ENCODE measurements at regions not wholly inside any gene's neighbourhood (a gene's known extent, or its start where the extent isn't known, plus 50 kb on each side); places are given as distances from the start of the nearest gene placed in this dataset.

DNA sequence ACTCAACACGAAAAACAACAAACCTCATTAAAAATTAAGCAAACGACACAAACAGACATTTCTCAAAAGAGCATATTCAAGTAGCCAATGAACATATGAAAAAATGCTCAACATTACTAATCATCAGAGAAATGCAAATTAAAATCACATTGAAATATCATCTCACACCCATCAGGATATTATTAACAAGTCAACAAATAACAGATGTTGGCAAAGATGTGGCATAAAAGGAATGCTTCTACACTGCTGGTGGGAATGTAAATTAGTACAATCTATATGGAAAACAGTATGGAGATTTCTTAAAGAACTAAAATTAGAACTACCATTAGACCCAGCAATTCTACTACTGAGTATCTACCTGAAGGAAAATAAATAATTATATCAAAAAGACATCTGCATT lies 182.2 kb downstream of the KITLG start:
- Histone ChIP-seq H3K9me3 (no peaks in the 10 kb centered on the region), H3K4me3 (ENCODE audit: low read depth, low read length) (no peak overlapping the region), H3K4me1 (no peaks in the 10 kb centered on the region), H3K27me3 (replicated peaks; ENCODE audit: control insufficient read depth, insufficient read depth, low read length) (no peaks in the 10 kb centered on the region), H3K36me3 (ENCODE audit: control insufficient read depth, insufficient read depth, low read length) (no peaks in the 10 kb centered on the region)
- POLR2A ChIA-PET = no interaction called here
- no TSS peak for BruUV-seq (replicated peaks)
- Mint-ChIP-seq H3K4me3 (ENCODE audit: unreplicated experiment) (no peak overlapping the region), H3K36me3 (ENCODE audit: insufficient read depth, unreplicated experiment) (no peaks in the 10 kb centered on the region), H3K27me3 (ENCODE audit: insufficient read depth, unreplicated experiment) (no peaks in the 10 kb centered on the region), H3K9me3 (ENCODE audit: unreplicated experiment) (no peaks in the 10 kb centered on the region), H3K27ac (ENCODE audit: unreplicated experiment) (no peak overlapping the region), H3K4me1 (ENCODE audit: low read depth, unreplicated experiment) (no peaks in the 10 kb centered on the region)
- no peak for DNase-seq
- no peak for TF ChIP-seq CTCF (IDR thresholded peaks at IDR 0.05; ENCODE audit: insufficient read depth in 1 of 2, low read depth in 1 of 2, low read length in 1 of 2, severe bottlenecking in 1 of 2, unreplicated experiment in 1 of 2)
- intact Hi-C loops (cut with micrococcal nuclease; ENCODE audit: unreplicated experiment) = no loop called here
- CTCF ChIA-PET = no interaction called here

GRCh38 chr12:88399811-88400210 lies 180.5 kb downstream of the KITLG start:
- Histone ChIP-seq H3K4me3 (ENCODE audit: low read depth, low read length) (no peak overlapping the region), H3K27me3 (replicated peaks; ENCODE audit: control insufficient read depth, insufficient read depth, low read length) (no peaks in the 10 kb centered on the region), H3K36me3 (ENCODE audit: control insufficient read depth, insufficient read depth, low read length) (no peaks in the 10 kb centered on the region), H3K4me1 (no peaks in the 10 kb centered on the region), H3K9me3 (no peaks in the 10 kb centered on the region)
- no peaks in the 10 kb centered on the region for H3K4me1 Mint-ChIP-seq (ENCODE audit: low read depth, unreplicated experiment)
- no peaks in the 10 kb centered on the region for H3K36me3 Mint-ChIP-seq (ENCODE audit: insufficient read depth, unreplicated experiment)
- ChIA-PET CTCF (no interaction called here), POLR2A (no interaction called here)
- no peaks in the 10 kb centered on the region for H3K27me3 Mint-ChIP-seq (ENCODE audit: insufficient read depth, unreplicated experiment)
- H3K9me3 Mint-ChIP-seq (ENCODE audit: unreplicated experiment) = no peaks in the 10 kb centered on the region
- intact Hi-C loops (cut with micrococcal nuclease; ENCODE audit: unreplicated experiment) = no loop called here
- no peak for DNase-seq
- BruUV-seq (replicated peaks) = no TSS peak
- H3K27ac Mint-ChIP-seq (ENCODE audit: unreplicated experiment) = no peak overlapping the region
- no peak for TF ChIP-seq CTCF (IDR thresholded peaks at IDR 0.05; ENCODE audit: insufficient read depth in 1 of 2, low read depth in 1 of 2, low read length in 1 of 2, severe bottlenecking in 1 of 2, unreplicated experiment in 1 of 2)
- no peak overlapping the region for H3K4me3 Mint-ChIP-seq (ENCODE audit: unreplicated experiment)

DNA sequence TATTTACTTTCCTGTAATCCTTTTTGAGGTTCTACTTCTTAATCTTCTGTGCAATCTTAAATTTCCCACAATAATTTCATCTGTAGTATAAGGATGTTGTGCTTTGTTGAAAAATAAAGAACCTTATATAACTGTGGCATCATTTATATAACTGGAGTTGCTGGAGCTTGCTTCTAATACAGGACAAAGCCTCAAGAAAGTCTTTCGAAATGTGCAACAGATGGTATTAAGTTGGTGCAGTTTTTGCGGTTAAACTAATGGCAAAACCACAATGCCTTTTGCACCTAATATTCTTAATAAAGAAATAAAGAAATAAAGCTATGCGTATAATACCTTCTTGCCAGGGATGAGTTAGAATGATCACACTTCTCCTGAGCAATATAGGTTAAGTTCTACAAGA lies 180.0 kb downstream of the KITLG start:
- DNase-seq = no peak

More for the DNA sequence above, 180.0 kb downstream of the KITLG start:
- no peak for TF ChIP-seq CTCF (IDR thresholded peaks at IDR 0.05; ENCODE audit: insufficient read depth in 1 of 2, low read depth in 1 of 2, low read length in 1 of 2, severe bottlenecking in 1 of 2, unreplicated experiment in 1 of 2)
- Histone ChIP-seq H3K4me1 (no peaks in the 10 kb centered on the region), H3K36me3 (ENCODE audit: control insufficient read depth, insufficient read depth, low read length) (no peaks in the 10 kb centered on the region), H3K9me3 (no peaks in the 10 kb centered on the region), H3K4me3 (ENCODE audit: low read depth, low read length) (no peak overlapping the region), H3K27me3 (replicated peaks; ENCODE audit: control insufficient read depth, insufficient read depth, low read length) (no peaks in the 10 kb centered on the region)
- Mint-ChIP-seq H3K27me3 (ENCODE audit: insufficient read depth, unreplicated experiment) (no peaks in the 10 kb centered on the region), H3K9me3 (ENCODE audit: unreplicated experiment) (no peaks in the 10 kb centered on the region), H3K36me3 (ENCODE audit: insufficient read depth, unreplicated experiment) (no peaks in the 10 kb centered on the region), H3K27ac (ENCODE audit: unreplicated experiment) (no peak overlapping the region), H3K4me1 (ENCODE audit: low read depth, unreplicated experiment) (no peaks in the 10 kb centered on the region), H3K4me3 (ENCODE audit: unreplicated experiment) (no peak overlapping the region)
- intact Hi-C loops (cut with micrococcal nuclease; ENCODE audit: unreplicated experiment) = no loop called here
- CTCF ChIA-PET = no interaction called here
- POLR2A ChIA-PET = no interaction called here
- BruUV-seq (replicated peaks) = no TSS peak
